Ectodermal cell (in vitro differentiated cells): ENCODE measurements at regions not wholly inside any gene's neighbourhood (a gene's known extent, or its start where the extent isn't known, plus 50 kb on each side); places are given as distances from the start of the nearest gene placed in this dataset.

Experiments
- H3K27ac ChIP-seq: 2 replicates; pipeline ENCODE4 v1.7.0; 2013; ENCODE audit warnings: mild to moderate bottlenecking, low read depth, low read length; ENCODE audit not compliant: insufficient read depth, poor library complexity, severe bottlenecking
- H3K27me3 ChIP-seq: 2 replicates; pipeline ENCODE4 v1.7.0; 2013; ENCODE audit warnings: mild to moderate bottlenecking, low read length; ENCODE audit not compliant: insufficient read depth, control insufficient read depth, poor library complexity, severe bottlenecking
- H3K36me3 ChIP-seq: one replicate; pipeline ENCODE4 v1.7.0; 2013; ENCODE audit warnings: low read length; ENCODE audit not compliant: control insufficient read depth, insufficient read depth
- H3K4me1 ChIP-seq: one replicate; pipeline ENCODE4 v1.7.0; 2013; ENCODE audit warnings: low read length; ENCODE audit not compliant: control insufficient read depth, insufficient read depth
- H3K4me3 ChIP-seq: 2 replicates; pipeline ENCODE4 v1.7.0; 2013; ENCODE audit warnings: low read depth, low read length, control low read depth; ENCODE audit not compliant: insufficient read depth
- H3K9me3 ChIP-seq: 2 replicates; pipeline ENCODE4 v1.7.0; 2013; ENCODE audit warnings: mild to moderate bottlenecking, low read length, moderate library complexity; ENCODE audit not compliant: control insufficient read depth
- WGBS, 2 experiments: methylation state at CpG; one replicate each; pipeline ENCODE4 v1.1.7; 2013; ENCODE audit warnings: missing lambda C conversion rate in 2 of 2; 5-methylcytosine and 5-hydroxymethylcytosine counted together

- 94 to 96% methylated on average over 13 to 14 of the region's 16 CpGs for WGBS, 2 experiments
- Histone ChIP-seq H3K27me3 (no peaks in the 10 kb centered on the region), H3K4me1 (no peaks in the 10 kb centered on the region), H3K27ac (no peak overlapping the region), H3K9me3 (no peaks in the 10 kb centered on the region), H3K36me3 (no peaks in the 10 kb centered on the region), H3K4me3 (no peak overlapping the region)
Observed at GRCh38 chr7:42406358-42406757, 169.3 kb upstream of the GLI3 start.

- no CpG with 5 or more reads among the region's 1 CpG for WGBS, 2 experiments
- no peaks in the 10 kb centered on the region for H3K4me1 ChIP-seq
- no peak overlapping the region for H3K4me3 ChIP-seq
- no peaks in the 10 kb centered on the region for H3K9me3 ChIP-seq
- no peaks in the 10 kb centered on the region for H3K36me3 ChIP-seq
- H3K27me3 ChIP-seq, result no peaks in the 10 kb centered on the region
- no peak overlapping the region for H3K27ac ChIP-seq
Observed at GRCh38 chr7:42405782-42406181, 168.8 kb upstream of the GLI3 start.

GRCh38 chr7:42403831-42404230, 166.8 kb upstream of the GLI3 start:
- no peaks in the 10 kb centered on the region for H3K9me3 ChIP-seq
- no peak overlapping the region for H3K27ac ChIP-seq
- no peaks in the 10 kb centered on the region for H3K4me1 ChIP-seq
- no peaks in the 10 kb centered on the region for H3K36me3 ChIP-seq
- no peak overlapping the region for H3K4me3 ChIP-seq
- H3K27me3 ChIP-seq, result no peaks in the 10 kb centered on the region
- WGBS, 2 experiments, result 92 to 100% methylated on average over 1 of the region's 1 CpG

GRCh38 chr7:42400961-42401360, 164.0 kb upstream of the GLI3 start:
- WGBS, 2 experiments, result 95% methylated on average over 7 of the region's 7 CpGs
- Histone ChIP-seq H3K9me3 (no peaks in the 10 kb centered on the region), H3K27ac (no peak overlapping the region), H3K4me3 (no peak overlapping the region), H3K27me3 (no peaks in the 10 kb centered on the region), H3K36me3 (no peaks in the 10 kb centered on the region), H3K4me1 (no peaks in the 10 kb centered on the region)

GRCh38 chr7:42400211-42400772, 163.3 kb upstream of the GLI3 start:
- H3K4me1 ChIP-seq, result no peaks in the 10 kb centered on the region
- no peak overlapping the region for H3K4me3 ChIP-seq
- no peak overlapping the region for H3K27ac ChIP-seq
- no peaks in the 10 kb centered on the region for H3K36me3 ChIP-seq
- H3K9me3 ChIP-seq, result no peaks in the 10 kb centered on the region
- 93 to 96% methylated on average over 3 to 4 of the region's 4 CpGs for WGBS, 2 experiments
- H3K27me3 ChIP-seq, result no peaks in the 10 kb centered on the region

- Histone ChIP-seq H3K4me1 (no peaks in the 10 kb centered on the region), H3K36me3 (no peaks in the 10 kb centered on the region), H3K4me3 (no peak overlapping the region), H3K27ac (no peak overlapping the region), H3K27me3 (no peaks in the 10 kb centered on the region), H3K9me3 (no peaks in the 10 kb centered on the region)
Observed at GRCh38 chr7:42395607-42396006, 158.6 kb upstream of the GLI3 start.

- H3K4me3 ChIP-seq, result no peak overlapping the region
- no peaks in the 10 kb centered on the region for H3K36me3 ChIP-seq
- no peak overlapping the region for H3K27ac ChIP-seq
- 95 to 99% methylated on average over 2 to 3 of the region's 3 CpGs for WGBS, 2 experiments
- no peaks in the 10 kb centered on the region for H3K4me1 ChIP-seq
- H3K27me3 ChIP-seq, result no peaks in the 10 kb centered on the region
- no peaks in the 10 kb centered on the region for H3K9me3 ChIP-seq
Observed at GRCh38 chr7:42392826-42393225, 155.8 kb upstream of the GLI3 start.

- 95 to 97% methylated on average over 1 of the region's 1 CpG for WGBS, 2 experiments
Observed at GRCh38 chr7:42389697-42390096, 152.7 kb upstream of the GLI3 start.

GRCh38 chr7:42385912-42386311, 148.9 kb upstream of the GLI3 start:
- 88 to 93% methylated on average over 3 of the region's 3 CpGs for WGBS, 2 experiments
- no peaks in the 10 kb centered on the region for H3K36me3 ChIP-seq
- no peaks in the 10 kb centered on the region for H3K9me3 ChIP-seq
- no peak overlapping the region for H3K27ac ChIP-seq
- H3K4me3 ChIP-seq, result no peak overlapping the region
- no peaks in the 10 kb centered on the region for H3K4me1 ChIP-seq
- H3K27me3 ChIP-seq, result no peaks in the 10 kb centered on the region

More at GRCh38 chr7:42389697-42390096, 152.7 kb upstream of the GLI3 start:
- Histone ChIP-seq H3K27ac (no peak overlapping the region), H3K36me3 (no peaks in the 10 kb centered on the region), H3K27me3 (no peaks in the 10 kb centered on the region), H3K4me3 (no peak overlapping the region), H3K9me3 (no peaks in the 10 kb centered on the region), H3K4me1 (no peaks in the 10 kb centered on the region)

- Histone ChIP-seq H3K27me3 (no peaks in the 10 kb centered on the region), H3K36me3 (no peaks in the 10 kb centered on the region), H3K9me3 (no peaks in the 10 kb centered on the region), H3K4me3 (no peak overlapping the region), H3K4me1 (no peaks in the 10 kb centered on the region), H3K27ac (no peak overlapping the region)
- WGBS, 2 experiments, result 90 to 100% methylated on average over 1 of the region's 1 CpG
Observed at GRCh38 chr7:42381161-42381560, 144.2 kb upstream of the GLI3 start.

- 87 to 92% methylated on average over 1 of the region's 1 CpG for WGBS, 2 experiments
Observed at GRCh38 chr7:42380401-42380800, 143.4 kb upstream of the GLI3 start.

More at GRCh38 chr7:42380401-42380800, 143.4 kb upstream of the GLI3 start:
- no peaks in the 10 kb centered on the region for H3K36me3 ChIP-seq
- H3K27me3 ChIP-seq, result no peaks in the 10 kb centered on the region
- H3K4me1 ChIP-seq, result no peaks in the 10 kb centered on the region
- H3K9me3 ChIP-seq, result no peaks in the 10 kb centered on the region
- no peak overlapping the region for H3K4me3 ChIP-seq
- no peak overlapping the region for H3K27ac ChIP-seq
